ENCODE measurements at regions not wholly inside any gene's neighbourhood (a gene's known extent, or its start where the extent isn't known, plus 50 kb on each side); places are given as distances from the start of the nearest gene placed in this dataset.
"Not testable (repeated sequence)": the region's sequence is repeated elsewhere in the genome, so short reads cannot be mapped to it uniquely, and the experiment has no call there.

- intact Hi-C loops (cut with DNase I): loop anchor here (10.0 kb wide), 1 partner anchor 269 kb away; no protein-coding TSS in a partner anchor
- DNase-seq (ENCODE audit: low spot score): peak; percentile 92
Measured at GRCh38 chr7:66413379-66414114, 208.4 kb downstream of the TPST1 start.

- DNase-seq (ENCODE audit: low spot score): no peak
- intact Hi-C loops (cut with DNase I): loop anchor here (10.0 kb wide), 1 partner anchor 271 kb away; no protein-coding TSS in a partner anchor
Measured at GRCh38 chr7:66415659-66416265, 210.6 kb downstream of the TPST1 start.

- intact Hi-C loops (cut with DNase I): loop anchor here (10.0 kb wide), 1 partner anchor 274 kb away; no protein-coding TSS in a partner anchor
- no peak for DNase-seq (ENCODE audit: low spot score)
Measured at GRCh38 chr7:66418537-66418936, 210.1 kb upstream of the KCTD7 start.

GRCh38 chr7:66419210-66419609, 209.5 kb upstream of the KCTD7 start:
- DNase-seq (ENCODE audit: low spot score): no peak
- intact Hi-C loops (cut with DNase I): loop anchor here (10.0 kb wide), 1 partner anchor 274 kb away; no protein-coding TSS in a partner anchor

- intact Hi-C loops (cut with DNase I): no loop called here
- no peak for DNase-seq (ENCODE audit: low spot score)
Measured at GRCh38 chr7:66421830-66422475, 206.7 kb upstream of the KCTD7 start.

GRCh38 chr7:66423729-66424128, 205.0 kb upstream of the KCTD7 start:
- intact Hi-C loops (cut with DNase I): no loop called here

GRCh38 chr7:66426332-66426731, 202.3 kb upstream of the KCTD7 start:
- intact Hi-C loops (cut with DNase I): no loop called here
- DNase-seq (ENCODE audit: low spot score): no peak

More at GRCh38 chr7:66423729-66424128, 205.0 kb upstream of the KCTD7 start:
- no peak for DNase-seq (ENCODE audit: low spot score)

GRCh38 chr7:66426996-66427395, 201.7 kb upstream of the KCTD7 start:
- no peak for DNase-seq (ENCODE audit: low spot score)
- intact Hi-C loops (cut with DNase I): no loop called here

- DNase-seq (ENCODE audit: low spot score): no peak
- intact Hi-C loops (cut with DNase I): no loop called here
Measured at GRCh38 chr7:66427956-66428355, 200.7 kb upstream of the KCTD7 start.

GRCh38 chr7:66429498-66430163, 199.1 kb upstream of the KCTD7 start:
- intact Hi-C loops (cut with DNase I): no loop called here
- DNase-seq (ENCODE audit: low spot score): no peak

GRCh38 chr7:66430164-66430545, 198.5 kb upstream of the KCTD7 start:
- intact Hi-C loops (cut with DNase I): no loop called here
- DNase-seq (ENCODE audit: low spot score): no peak

GRCh38 chr7:66438703-66439405, 189.8 kb upstream of the KCTD7 start:
- DNase-seq (ENCODE audit: low spot score); intact Hi-C loops (cut with DNase I): not testable (repeated sequence)

- DNase-seq (ENCODE audit: low spot score): no peak
- intact Hi-C loops (cut with DNase I): no loop called here
Measured at GRCh38 chr7:66442385-66442784, 186.3 kb upstream of the KCTD7 start.

GRCh38 chr7:66443946-66444345, 184.7 kb upstream of the KCTD7 start:
- intact Hi-C loops (cut with DNase I): no loop called here

GRCh38 chr7:66447007-66447406, 181.7 kb upstream of the KCTD7 start:
- DNase-seq (ENCODE audit: low spot score); intact Hi-C loops (cut with DNase I): not testable (repeated sequence)

More at GRCh38 chr7:66443946-66444345, 184.7 kb upstream of the KCTD7 start:
- DNase-seq (ENCODE audit: low spot score): no peak

GRCh38 chr7:66450814-66451213, 177.9 kb upstream of the KCTD7 start:
- DNase-seq (ENCODE audit: low spot score); intact Hi-C loops (cut with DNase I): not testable (repeated sequence)

GRCh38 chr7:66451713-66452112, 177.0 kb upstream of the KCTD7 start:
- intact Hi-C loops (cut with DNase I); DNase-seq (ENCODE audit: low spot score): not testable (repeated sequence)

GRCh38 chr7:66452165-66452564, 176.5 kb upstream of the KCTD7 start:
- intact Hi-C loops (cut with DNase I): no loop called here
- DNase-seq (ENCODE audit: low spot score): no peak

- intact Hi-C loops (cut with DNase I): no loop called here
- DNase-seq (ENCODE audit: low spot score): no peak
Measured at GRCh38 chr7:66453340-66453739, 175.3 kb upstream of the KCTD7 start.

Measured in cardiac septum (tissue), 1 donor.